ENCODE measurements at regions not wholly inside any gene's neighbourhood (a gene's known extent, or its start where the extent isn't known, plus 50 kb on each side); places are given as distances from the start of the nearest gene placed in this dataset.

DNA sequence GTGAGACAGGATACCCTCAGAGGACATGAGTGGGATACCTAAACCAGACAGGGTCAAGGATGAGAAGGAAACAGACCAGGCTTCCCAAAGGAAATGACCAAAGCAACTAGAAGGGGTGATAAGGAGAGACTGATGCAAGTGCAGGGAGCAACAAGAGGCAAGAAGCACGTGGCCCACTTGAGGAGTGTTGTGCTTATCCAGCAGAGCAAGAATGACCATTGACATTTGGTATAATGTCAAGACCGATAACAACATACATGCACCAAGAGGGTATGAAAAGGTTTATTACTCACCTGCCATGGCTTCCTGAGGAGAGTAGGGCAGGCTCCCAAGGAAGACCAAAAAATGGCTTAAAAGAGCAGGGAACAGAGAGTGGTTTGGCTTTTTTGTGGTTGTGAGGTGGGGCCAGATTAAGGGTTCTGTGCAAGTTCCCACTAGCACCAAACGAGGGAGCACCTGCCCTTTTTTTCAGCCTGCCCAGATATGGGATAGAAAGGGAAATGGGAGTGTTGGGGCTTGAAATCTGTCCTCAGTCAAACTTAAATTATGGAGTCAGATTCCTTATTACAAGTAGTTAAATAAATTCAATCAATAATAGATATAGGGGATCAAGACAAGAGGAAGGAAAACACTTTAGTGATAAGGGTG lies 513.6 kb downstream of the RASEF start:
- H3K36me3 Mint-ChIP-seq (ENCODE audit: low read depth) = no peaks in the 10 kb centered on the region
- no peaks in the 10 kb centered on the region for H3K4me1 Mint-ChIP-seq (ENCODE audit: low read depth)
- no peak for DNase-seq
- H3K9me3 Mint-ChIP-seq (ENCODE audit: insufficient read depth) = peaks cover 4% of the 10 kb centered on the region
- H3K27ac Mint-ChIP-seq = no peak overlapping the region
- ChIA-PET POLR2A (no interaction called here), CTCF (no interaction called here)
- no peak overlapping the region for H3K4me3 Mint-ChIP-seq
- ATAC-seq = no peak
- no peaks in the 10 kb centered on the region for H3K27me3 Mint-ChIP-seq (ENCODE audit: low read depth)

DNA sequence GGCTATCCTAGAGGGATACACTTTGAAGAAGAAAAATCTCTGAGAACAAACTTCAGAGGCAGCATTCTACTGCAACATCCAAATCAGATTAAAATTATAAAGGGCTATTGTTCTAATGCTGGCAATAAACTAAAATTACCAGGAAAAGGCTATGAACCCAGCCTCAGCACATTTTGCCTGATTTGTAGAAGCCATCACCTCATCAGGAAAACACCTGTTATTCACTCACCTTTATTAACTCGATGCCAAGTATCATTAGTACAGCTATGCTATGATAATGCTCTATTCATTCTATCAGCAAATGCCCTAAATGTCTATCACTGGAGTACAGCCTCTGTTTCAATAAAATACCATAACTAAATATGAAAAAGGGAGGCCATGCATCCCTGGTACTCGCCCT lies 510.2 kb downstream of the RASEF start:
- POLR2A ChIA-PET = no interaction called here
- H3K27me3 Mint-ChIP-seq (ENCODE audit: low read depth) = no peaks in the 10 kb centered on the region
- ATAC-seq (no peak), DNase-seq (no peak)
- no peaks in the 10 kb centered on the region for H3K4me1 Mint-ChIP-seq (ENCODE audit: low read depth)
- H3K9me3 Mint-ChIP-seq (ENCODE audit: insufficient read depth) = no peaks in the 10 kb centered on the region
- H3K27ac Mint-ChIP-seq = no peak overlapping the region
- CTCF ChIA-PET = no interaction called here
- H3K4me3 Mint-ChIP-seq = no peak overlapping the region
- no peaks in the 10 kb centered on the region for H3K36me3 Mint-ChIP-seq (ENCODE audit: low read depth)

DNA sequence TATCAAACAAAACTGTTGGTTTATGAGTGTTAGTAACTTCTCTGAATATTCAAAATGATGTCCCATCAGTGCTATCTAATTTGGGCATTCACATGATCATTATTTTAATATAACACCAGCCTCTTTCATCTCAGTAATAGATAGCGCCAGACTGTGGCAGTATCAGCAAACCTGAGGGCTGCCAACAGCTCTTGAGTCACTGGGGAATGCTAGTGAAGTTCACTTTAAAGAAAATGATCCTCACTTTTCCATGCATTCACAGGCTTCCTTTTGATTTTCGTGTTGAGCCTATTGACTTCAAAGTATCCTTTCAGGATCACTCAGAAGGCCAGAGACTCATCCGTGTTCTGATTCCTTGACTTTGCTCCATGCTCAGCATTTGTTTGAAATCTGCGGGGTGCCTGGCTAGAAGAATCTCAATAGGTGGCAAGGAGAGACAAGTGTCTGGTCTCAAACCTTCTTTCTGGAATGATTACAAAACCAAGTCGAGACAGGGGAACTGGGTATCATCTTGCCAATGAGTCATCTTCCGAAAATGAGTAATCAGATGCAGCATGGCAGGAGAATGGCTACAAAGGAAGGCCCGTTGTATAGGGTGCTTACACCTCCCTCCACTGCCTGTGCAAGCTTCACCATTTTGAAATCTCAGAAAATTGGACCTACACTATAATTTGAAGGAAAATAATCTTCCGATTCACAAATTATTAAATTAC lies 509.1 kb downstream of the RASEF start:
- POLR2A ChIA-PET = no interaction called here
- H3K36me3 Mint-ChIP-seq (ENCODE audit: low read depth) = no peaks in the 10 kb centered on the region
- H3K9me3 Mint-ChIP-seq (ENCODE audit: insufficient read depth) = no peaks in the 10 kb centered on the region
- H3K27ac Mint-ChIP-seq = no peak overlapping the region
- H3K27me3 Mint-ChIP-seq (ENCODE audit: low read depth) = no peaks in the 10 kb centered on the region
- ATAC-seq = no peak
- no peak overlapping the region for H3K4me3 Mint-ChIP-seq
- no peak for DNase-seq
- H3K4me1 Mint-ChIP-seq (ENCODE audit: low read depth) = no peaks in the 10 kb centered on the region
- CTCF ChIA-PET = no interaction called here

DNA sequence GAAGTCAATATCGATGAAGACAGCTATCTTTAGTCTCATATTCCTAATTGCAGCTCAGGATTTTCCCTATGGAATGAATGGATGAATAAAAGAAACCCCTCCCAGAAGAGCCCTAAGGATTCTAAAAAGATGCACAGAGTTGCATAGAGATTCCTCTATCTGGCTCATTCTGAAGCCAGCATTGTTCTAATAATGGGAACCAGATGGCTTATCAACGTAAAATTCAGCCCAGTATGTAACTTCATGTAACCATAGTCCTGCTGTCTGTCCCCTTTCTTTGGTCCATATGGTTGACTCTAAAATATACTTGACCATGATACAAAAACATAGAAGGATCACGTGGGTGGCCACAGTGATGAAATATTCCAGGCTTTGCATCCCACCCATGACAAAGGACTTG lies 508.6 kb downstream of the RASEF start:
- DNase-seq (no peak), ATAC-seq (no peak)
- Mint-ChIP-seq H3K27ac (no peak overlapping the region), H3K9me3 (ENCODE audit: insufficient read depth) (no peaks in the 10 kb centered on the region), H3K36me3 (ENCODE audit: low read depth) (no peaks in the 10 kb centered on the region), H3K27me3 (ENCODE audit: low read depth) (no peaks in the 10 kb centered on the region), H3K4me3 (no peak overlapping the region), H3K4me1 (ENCODE audit: low read depth) (no peaks in the 10 kb centered on the region)
- POLR2A ChIA-PET = no interaction called here
- CTCF ChIA-PET = no interaction called here

DNA sequence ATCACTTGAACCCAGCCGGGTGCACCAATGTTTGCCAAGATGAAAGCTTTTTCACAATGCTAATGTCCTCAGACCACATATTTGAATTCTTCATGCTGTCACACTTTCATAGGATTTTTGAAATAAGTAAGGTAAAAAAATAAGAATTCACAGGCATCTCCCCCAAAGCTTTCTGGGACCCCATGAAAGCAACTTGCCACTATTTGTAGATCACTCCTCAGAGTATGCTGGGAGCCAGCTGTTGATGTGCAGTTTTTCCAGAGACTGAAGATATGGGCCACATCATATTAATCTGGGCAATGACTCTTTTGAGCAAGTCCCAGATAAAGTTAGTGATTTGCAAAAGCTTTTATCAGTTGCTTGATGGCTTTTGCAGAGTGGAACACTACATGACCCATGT lies 507.9 kb downstream of the RASEF start:
- H3K36me3 Mint-ChIP-seq (ENCODE audit: low read depth) = no peaks in the 10 kb centered on the region
- H3K27me3 Mint-ChIP-seq (ENCODE audit: low read depth) = no peaks in the 10 kb centered on the region
- CTCF ChIA-PET = no interaction called here
- H3K9me3 Mint-ChIP-seq (ENCODE audit: insufficient read depth) = no peaks in the 10 kb centered on the region
- POLR2A ChIA-PET = no interaction called here
- H3K4me3 Mint-ChIP-seq = no peak overlapping the region
- no peak overlapping the region for H3K27ac Mint-ChIP-seq
- ATAC-seq = no peak
- DNase-seq = no peak
- no peaks in the 10 kb centered on the region for H3K4me1 Mint-ChIP-seq (ENCODE audit: low read depth)

DNA sequence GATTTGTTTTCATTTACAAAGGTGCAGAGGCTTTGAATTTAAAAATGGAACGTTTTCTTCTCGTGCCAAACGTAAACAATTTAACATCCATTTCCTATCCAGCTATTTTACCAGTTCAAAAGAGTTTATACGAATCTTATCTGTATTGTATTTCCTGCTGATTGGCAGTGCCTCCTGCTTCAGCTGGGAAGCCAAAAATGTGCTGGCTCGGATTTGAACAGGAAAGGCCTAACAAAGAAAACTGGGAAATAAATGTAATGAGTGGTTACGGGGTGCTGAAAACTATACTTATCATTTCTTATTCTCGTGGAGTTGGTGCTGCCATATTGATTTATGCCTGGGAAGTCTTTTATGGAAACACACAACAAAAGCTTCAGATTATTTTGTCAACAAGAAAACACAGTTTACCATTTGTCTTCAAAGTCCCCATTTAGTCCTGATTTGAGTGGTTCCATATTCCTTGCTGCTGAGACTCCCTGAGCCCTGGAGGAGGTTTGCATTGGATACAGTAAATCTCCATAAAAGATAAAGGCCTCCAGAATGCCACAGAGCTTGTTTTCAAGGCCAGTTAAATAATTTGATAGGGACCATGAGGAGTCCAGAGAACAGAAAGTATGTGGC lies 507.4 kb downstream of the RASEF start:
- ChIA-PET CTCF (no interaction called here), POLR2A (no interaction called here)
- Mint-ChIP-seq H3K27me3 (ENCODE audit: low read depth) (no peaks in the 10 kb centered on the region), H3K4me1 (ENCODE audit: low read depth) (no peaks in the 10 kb centered on the region), H3K4me3 (no peak overlapping the region), H3K27ac (no peak overlapping the region), H3K36me3 (ENCODE audit: low read depth) (no peaks in the 10 kb centered on the region), H3K9me3 (ENCODE audit: insufficient read depth) (no peaks in the 10 kb centered on the region)
- ATAC-seq (no peak), DNase-seq (no peak)

DNA sequence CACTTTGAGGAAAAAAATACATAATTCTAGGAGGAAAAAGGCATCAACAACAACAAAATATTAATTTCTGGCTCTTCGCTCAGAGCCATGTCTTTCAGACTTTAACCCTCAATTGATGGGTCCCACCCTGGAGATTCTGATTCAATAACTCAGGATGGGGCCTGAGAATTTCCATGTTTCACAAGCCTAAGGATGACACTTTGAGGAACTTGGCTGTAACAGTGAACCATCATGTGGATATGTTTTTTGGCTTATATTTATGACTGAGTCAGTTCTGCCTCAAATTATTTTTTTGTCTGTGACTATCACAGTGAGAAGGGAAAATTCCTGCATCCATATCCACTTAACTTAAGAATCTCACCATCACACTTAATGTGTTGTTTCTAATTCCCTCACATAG lies 504.6 kb downstream of the RASEF start:
- no peak overlapping the region for H3K4me3 Mint-ChIP-seq
- no peak overlapping the region for H3K27ac Mint-ChIP-seq
- H3K4me1 Mint-ChIP-seq (ENCODE audit: low read depth) = no peaks in the 10 kb centered on the region
- no peak for ATAC-seq
- DNase-seq = no peak
- POLR2A ChIA-PET = no interaction called here
- CTCF ChIA-PET = no interaction called here
- no peaks in the 10 kb centered on the region for H3K27me3 Mint-ChIP-seq (ENCODE audit: low read depth)
- H3K36me3 Mint-ChIP-seq (ENCODE audit: low read depth) = no peaks in the 10 kb centered on the region
- H3K9me3 Mint-ChIP-seq (ENCODE audit: insufficient read depth) = no peaks in the 10 kb centered on the region

DNA sequence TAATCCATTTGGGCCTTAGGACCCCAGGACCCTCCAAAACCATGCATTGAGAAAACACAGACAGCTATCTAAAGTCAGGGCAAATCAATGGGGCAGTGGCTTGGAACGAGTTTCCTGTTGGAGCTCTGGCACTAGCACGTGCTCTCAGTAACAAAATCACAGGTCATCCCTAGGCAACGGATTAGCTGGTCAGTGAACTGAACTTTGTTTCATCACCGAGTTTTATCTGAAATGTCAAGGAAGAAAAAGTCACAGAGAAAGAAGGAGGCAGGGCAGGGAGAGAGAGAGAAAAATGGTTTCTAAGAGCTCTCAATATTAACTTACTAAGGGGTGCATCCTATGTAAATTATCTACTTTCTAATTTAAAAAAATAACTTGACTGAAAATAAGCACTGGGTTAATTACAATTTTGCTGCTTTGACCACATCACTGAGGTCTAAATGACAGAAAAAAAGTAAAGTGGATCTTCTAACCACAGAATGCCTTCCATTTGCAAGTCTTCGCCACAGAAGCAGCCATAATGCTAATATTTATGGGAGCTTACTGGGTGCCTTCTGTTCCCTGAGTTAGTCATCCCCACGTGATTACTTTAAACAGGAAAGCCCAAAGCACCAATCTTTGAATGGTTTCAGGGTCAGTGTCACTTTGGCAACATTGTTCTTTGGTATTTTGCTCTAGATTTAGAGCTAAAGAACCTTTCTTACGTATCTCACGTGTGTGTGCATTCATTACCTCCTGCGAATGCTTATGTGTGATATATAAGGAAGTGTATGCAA lies 503.9 kb downstream of the RASEF start:
- DNase-seq (no peak), ATAC-seq (no peak)
- Mint-ChIP-seq H3K4me1 (ENCODE audit: low read depth) (no peaks in the 10 kb centered on the region), H3K9me3 (ENCODE audit: insufficient read depth) (no peaks in the 10 kb centered on the region), H3K27me3 (ENCODE audit: low read depth) (no peaks in the 10 kb centered on the region), H3K27ac (no peak overlapping the region), H3K4me3 (no peak overlapping the region), H3K36me3 (ENCODE audit: low read depth) (no peaks in the 10 kb centered on the region)
- ChIA-PET CTCF (no interaction called here), POLR2A (no interaction called here)

DNA sequence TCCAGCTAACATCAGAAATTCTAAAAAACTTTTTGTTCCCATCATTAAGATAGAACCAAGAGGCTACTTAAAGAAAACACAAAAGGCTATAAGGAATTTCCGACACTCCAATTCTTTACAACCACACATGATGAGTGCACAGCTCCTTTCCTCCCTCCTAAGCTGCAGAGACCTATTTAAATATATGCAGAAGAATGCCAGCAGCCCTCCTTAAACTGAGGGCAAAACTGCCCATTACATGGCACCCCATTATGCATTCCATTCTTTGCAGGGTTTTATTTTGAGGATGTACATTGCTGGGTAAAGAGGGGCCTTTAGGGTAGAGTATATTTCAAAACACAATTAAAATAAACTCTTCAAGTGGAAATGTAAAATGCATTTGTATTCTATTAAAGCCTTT lies 502.9 kb downstream of the RASEF start:
- ChIA-PET POLR2A (no interaction called here), CTCF (no interaction called here)
- Mint-ChIP-seq H3K4me3 (no peak overlapping the region), H3K9me3 (ENCODE audit: insufficient read depth) (no peaks in the 10 kb centered on the region), H3K4me1 (ENCODE audit: low read depth) (no peaks in the 10 kb centered on the region), H3K27ac (no peak overlapping the region), H3K36me3 (ENCODE audit: low read depth) (no peaks in the 10 kb centered on the region), H3K27me3 (ENCODE audit: low read depth) (no peaks in the 10 kb centered on the region)
- DNase-seq (no peak), ATAC-seq (no peak)

DNA sequence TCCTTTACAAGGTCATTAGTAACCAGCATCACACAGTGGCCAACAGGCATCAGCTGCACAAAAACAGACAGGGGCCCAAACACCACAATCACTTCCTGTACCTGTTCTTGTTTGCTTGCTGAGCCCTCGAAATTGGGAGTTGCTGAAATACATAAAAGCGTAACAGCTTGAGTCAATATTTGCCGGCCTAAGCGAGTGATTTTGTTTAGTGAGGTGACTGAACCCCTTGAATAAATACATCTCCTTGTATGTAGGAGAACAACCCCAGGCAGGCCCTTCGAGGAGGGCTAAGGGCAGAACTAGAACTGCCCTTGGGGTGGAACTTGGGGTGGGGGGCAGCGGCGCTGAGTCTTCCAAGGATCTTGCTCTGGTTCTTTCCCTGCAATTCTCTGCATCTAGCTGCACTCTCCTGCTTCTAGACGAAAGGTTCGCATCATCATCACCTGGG lies 502.5 kb downstream of the RASEF start:
- CTCF ChIA-PET = no interaction called here
- DNase-seq = no peak
- H3K36me3 Mint-ChIP-seq (ENCODE audit: low read depth) = no peaks in the 10 kb centered on the region
- no peak overlapping the region for H3K27ac Mint-ChIP-seq
- H3K9me3 Mint-ChIP-seq (ENCODE audit: insufficient read depth) = no peaks in the 10 kb centered on the region
- no peak overlapping the region for H3K4me3 Mint-ChIP-seq
- no peaks in the 10 kb centered on the region for H3K4me1 Mint-ChIP-seq (ENCODE audit: low read depth)
- H3K27me3 Mint-ChIP-seq (ENCODE audit: low read depth) = no peaks in the 10 kb centered on the region
- POLR2A ChIA-PET = no interaction called here
- ATAC-seq = no peak

DNA sequence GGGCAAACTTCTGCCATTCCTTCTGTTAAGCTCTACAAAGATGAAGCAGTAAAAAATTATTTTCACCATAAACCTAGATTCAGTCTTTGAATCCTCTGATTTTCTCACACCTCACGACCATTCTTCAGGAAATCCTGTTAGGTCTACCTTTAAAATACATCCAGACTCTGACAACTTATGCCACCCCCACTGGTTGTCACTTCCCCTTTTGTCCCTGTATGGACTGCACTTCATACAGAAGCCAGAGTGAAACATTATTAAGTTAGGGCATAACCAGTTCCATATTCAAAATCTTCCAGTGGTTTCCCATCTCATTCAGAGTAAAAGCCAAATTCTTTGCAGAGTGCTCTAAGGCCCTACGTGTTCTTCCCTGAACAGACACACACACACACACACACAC lies 499.8 kb downstream of the RASEF start:
- Mint-ChIP-seq H3K4me3 (no peak overlapping the region), H3K27ac (no peak overlapping the region), H3K9me3 (ENCODE audit: insufficient read depth) (no peaks in the 10 kb centered on the region), H3K27me3 (ENCODE audit: low read depth) (no peaks in the 10 kb centered on the region), H3K4me1 (ENCODE audit: low read depth) (no peaks in the 10 kb centered on the region), H3K36me3 (ENCODE audit: low read depth) (no peaks in the 10 kb centered on the region)
- ChIA-PET POLR2A (no interaction called here), CTCF (no interaction called here)
- ATAC-seq = no peak
- no peak for DNase-seq

DNA sequence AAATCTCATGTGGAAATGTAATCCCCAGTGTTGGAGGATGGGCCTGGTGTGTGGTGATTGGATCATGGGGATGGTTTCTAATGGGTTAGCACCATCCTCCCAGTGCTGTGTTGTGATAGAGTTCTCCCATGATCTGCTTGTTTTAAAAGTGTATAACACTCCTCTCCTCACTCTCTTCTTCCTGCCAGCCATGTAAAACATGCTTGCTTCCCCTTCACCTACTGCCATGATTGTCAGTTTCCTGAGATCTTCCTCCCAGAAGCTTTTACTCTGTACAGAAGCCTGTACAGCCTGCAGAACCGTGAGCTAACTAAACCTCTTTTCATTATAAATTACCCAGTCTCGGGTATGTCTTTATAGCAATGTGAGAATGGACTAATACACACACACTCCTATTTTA lies 499.1 kb downstream of the RASEF start:
- POLR2A ChIA-PET = no interaction called here
- Mint-ChIP-seq H3K36me3 (ENCODE audit: low read depth) (no peaks in the 10 kb centered on the region), H3K27ac (no peak overlapping the region), H3K4me3 (no peak overlapping the region), H3K4me1 (ENCODE audit: low read depth) (no peaks in the 10 kb centered on the region), H3K9me3 (ENCODE audit: insufficient read depth) (no peaks in the 10 kb centered on the region), H3K27me3 (ENCODE audit: low read depth) (no peaks in the 10 kb centered on the region)
- DNase-seq (no peak), ATAC-seq (no peak)
- CTCF ChIA-PET = no interaction called here

Measured in activated CD8-positive, alpha-beta T cell treated with anti-CD3 and anti-CD28 coated beads, Interleukin-2, amount 10 ng/mL, durations not matched to agents 7 days and 5 days (primary cell).